Hepatic stellate cell (primary cell): ENCODE measurements at regions not wholly inside any gene's neighbourhood (a gene's known extent, or its start where the extent isn't known, plus 50 kb on each side); places are given as distances from the start of the nearest gene placed in this dataset.

Source experiments
- DNase-seq: peaks from one replicate; pipeline ENCODE4 v3.0.0; 2011; ENCODE audit warnings: low spot score

GRCh38 chr21:20527731-20528460 lies 470.3 kb upstream of the NCAM2 start:
- DNase-seq, result no peak

- DNase-seq, result no peak
Measured at GRCh38 chr21:20537130-20537529, 461.1 kb upstream of the NCAM2 start.

- DNase-seq, result no peak
Measured at GRCh38 chr21:20538039-20538658, 460.1 kb upstream of the NCAM2 start.

- DNase-seq, result no peak
Measured at GRCh38 chr21:20545454-20545853, 452.8 kb upstream of the NCAM2 start.

GRCh38 chr21:20551939-20552338 lies 446.3 kb upstream of the NCAM2 start:
- DNase-seq, result no peak

GRCh38 chr21:20554785-20555184 lies 443.4 kb upstream of the NCAM2 start:
- no peak for DNase-seq

GRCh38 chr21:20570824-20571232 lies 427.4 kb upstream of the NCAM2 start:
- no peak for DNase-seq

GRCh38 chr21:20572582-20572981 lies 425.6 kb upstream of the NCAM2 start:
- no peak for DNase-seq

- DNase-seq, result no peak
Measured at GRCh38 chr21:20581361-20581760, 416.8 kb upstream of the NCAM2 start.

- DNase-seq, result no peak
Measured at GRCh38 chr21:20591284-20591683, 406.9 kb upstream of the NCAM2 start.

- no peak for DNase-seq
Measured at GRCh38 chr21:20592463-20592862, 405.7 kb upstream of the NCAM2 start.

- DNase-seq, result no peak
Measured at GRCh38 chr21:20603236-20603635, 395.0 kb upstream of the NCAM2 start.

GRCh38 chr21:20611008-20611407 lies 387.2 kb upstream of the NCAM2 start:
- DNase-seq, result no peak

- no peak for DNase-seq
Measured at GRCh38 chr21:20613654-20614053, 384.6 kb upstream of the NCAM2 start.

GRCh38 chr21:20617130-20617529 lies 381.1 kb upstream of the NCAM2 start:
- no peak for DNase-seq

GRCh38 chr21:20618878-20619277 lies 379.3 kb upstream of the NCAM2 start:
- no peak for DNase-seq

- DNase-seq, result no peak
Measured at GRCh38 chr21:20627594-20627993, 370.6 kb upstream of the NCAM2 start.

GRCh38 chr21:20631633-20632032 lies 366.6 kb upstream of the NCAM2 start:
- DNase-seq, result no peak

GRCh38 chr21:20639026-20639425 lies 359.2 kb upstream of the NCAM2 start:
- DNase-seq, result no peak

GRCh38 chr21:20641241-20641640 lies 357.0 kb upstream of the NCAM2 start:
- DNase-seq, result no peak

GRCh38 chr21:20642681-20643080 lies 355.5 kb upstream of the NCAM2 start:
- no peak for DNase-seq

- no peak for DNase-seq
Measured at GRCh38 chr21:20644552-20644951, 353.7 kb upstream of the NCAM2 start.

- no peak for DNase-seq
Measured at GRCh38 chr21:20645344-20645743, 352.9 kb upstream of the NCAM2 start.
